ENCODE measurements at regions not wholly inside any gene's neighbourhood (a gene's known extent, or its start where the extent isn't known, plus 50 kb on each side); places are given as distances from the start of the nearest gene placed in this dataset.

- no peak for TF ChIP-seq POLR2A (IDR thresholded peaks at IDR 0.05)
- TF ChIP-seq, protein P1, sequence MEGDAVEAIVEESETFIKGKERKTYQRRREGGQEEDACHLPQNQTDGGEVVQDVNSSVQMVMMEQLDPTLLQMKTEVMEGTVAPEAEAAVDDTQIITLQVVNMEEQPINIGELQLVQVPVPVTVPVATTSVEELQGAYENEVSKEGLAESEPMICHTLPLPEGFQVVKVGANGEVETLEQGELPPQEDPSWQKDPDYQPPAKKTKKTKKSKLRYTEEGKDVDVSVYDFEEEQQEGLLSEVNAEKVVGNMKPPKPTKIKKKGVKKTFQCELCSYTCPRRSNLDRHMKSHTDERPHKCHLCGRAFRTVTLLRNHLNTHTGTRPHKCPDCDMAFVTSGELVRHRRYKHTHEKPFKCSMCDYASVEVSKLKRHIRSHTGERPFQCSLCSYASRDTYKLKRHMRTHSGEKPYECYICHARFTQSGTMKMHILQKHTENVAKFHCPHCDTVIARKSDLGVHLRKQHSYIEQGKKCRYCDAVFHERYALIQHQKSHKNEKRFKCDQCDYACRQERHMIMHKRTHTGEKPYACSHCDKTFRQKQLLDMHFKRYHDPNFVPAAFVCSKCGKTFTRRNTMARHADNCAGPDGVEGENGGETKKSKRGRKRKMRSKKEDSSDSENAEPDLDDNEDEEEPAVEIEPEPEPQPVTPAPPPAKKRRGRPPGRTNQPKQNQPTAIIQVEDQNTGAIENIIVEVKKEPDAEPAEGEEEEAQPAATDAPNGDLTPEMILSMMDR (IDR thresholded peaks at IDR 0.05) = no peak
These were observed 92.8 kb upstream of the NEDD4L start for GRCh38 chr18:57951117-57951796.

Measured in esophagus squamous epithelium (tissue), 4 donors.